GM12878 (cell line): ENCODE measurements at regions not wholly inside any gene's neighbourhood (a gene's known extent, or its start where the extent isn't known, plus 50 kb on each side); places are given as distances from the start of the nearest gene placed in this dataset.

Experiments
- ATAC-seq: fragments of 200-7000 bp; cut with Tn5 transposase; 3 replicates; pipeline ENCODE4 v1.9.1; 2020; ENCODE audit warnings: mild to moderate bottlenecking, moderate library complexity
- BruUV-seq: library from RNA; stranded (reverse); fragments of 400-500 nt; replicated peaks from 2 replicates; lab custom pipeline; 2021; lab: Mats Ljungman, UMichigan
- CTCF ChIA-PET: fragments of 300-600 bp; sonication (Branson Sonifier 250); formaldehyde crosslinking; extraction: SDS; loops from one replicate; lab custom pipeline; 2021; ENCODE audit warnings: inconsistent platforms; lab: Yijun Ruan, JAX
- POLR2A ChIA-PET: fragments of 350-600 bp; formaldehyde crosslinking; extraction: SDS; loops from one replicate; lab custom pipeline; 2021; ENCODE audit warnings: inconsistent platforms; lab: Charles Lee
- RAD21 ChIA-PET: fragments of 300-600 bp; sonication (Branson Sonifier 250); formaldehyde crosslinking; loops from one replicate; lab custom pipeline; 2023; ENCODE audit warnings: antibody characterized with exemption; ENCODE audit not compliant: unreplicated experiment; lab: Charles Lee
- SMC1A ChIA-PET: fragments of 300-600 bp; sonication (Branson Sonifier 250); formaldehyde crosslinking; loops from one replicate; lab custom pipeline; 2023; ENCODE audit not compliant: unreplicated experiment, uncharacterized antibody; lab: Charles Lee
- DNase-seq: peaks from one replicate; pipeline ENCODE4 v3.0.0-alpha.2; 2011; ENCODE audit warnings: low read depth, low spot score
- FAIRE-seq: peaks from 3 replicates; lab custom pipeline; 2011; peaks lifted over from hg19 to GRCh38; lab: Jason Lieb, UNC
- H2AFZ ChIP-seq: 2 replicates; pipeline ENCODE4 v1.6.0; 2011; ENCODE audit warnings: low read depth, low read length, control low read depth; ENCODE audit not compliant: control insufficient read depth
- H3K27ac ChIP-seq: 2 replicates; pipeline ENCODE4 v1.5.1; 2011; ENCODE audit warnings: control low read depth; ENCODE audit not compliant: control insufficient read depth, insufficient read depth
- H3K27me3 ChIP-seq, 2 experiments: replicated peaks in 1 of 2; 2 replicates each; pipeline versions ENCODE4 v1.6.0 to v1.6.1; 2011; ENCODE audit warnings: low read length in 1 of 2; ENCODE audit not compliant: control insufficient read depth in 2 of 2, insufficient read depth in 2 of 2
- H3K36me3 ChIP-seq, 2 experiments: 2 replicates each; pipeline ENCODE4 v1.5.1; 2011; ENCODE audit warnings: low read length in 1 of 2; ENCODE audit not compliant: control insufficient read depth in 2 of 2, insufficient read depth in 2 of 2
- H3K4me1 ChIP-seq: 2 replicates; pipeline ENCODE4 v1.6.1; 2011; ENCODE audit warnings: mild to moderate bottlenecking, low read length, moderate library complexity, mixed read lengths; ENCODE audit not compliant: control insufficient read depth, insufficient read depth
- H3K4me2 ChIP-seq: 2 replicates; pipeline ENCODE4 v1.6.0; 2011; ENCODE audit warnings: control low read depth; ENCODE audit not compliant: control insufficient read depth, insufficient read depth
- H3K4me3 ChIP-seq: fragments of 200-600 bp; sonication (generic); 2 replicates; pipeline ENCODE4 v1.5.1; 2016
- H3K79me2 ChIP-seq: 2 replicates; pipeline ENCODE4 v1.6.0; 2011; ENCODE audit warnings: low read length; ENCODE audit not compliant: control insufficient read depth, insufficient read depth
- H3K9ac ChIP-seq: 2 replicates; pipeline ENCODE4 v1.8.0; 2011; ENCODE audit warnings: low read length, control low read depth, mixed read lengths; ENCODE audit not compliant: control insufficient read depth, insufficient read depth
- H3K9me3 ChIP-seq: replicated peaks from 3 replicates; pipeline ENCODE4 v1.5.1; 2011; ENCODE audit warnings: mild to moderate bottlenecking, low read length; ENCODE audit not compliant: control insufficient read depth, insufficient read depth
- H4K20me1 ChIP-seq: 2 replicates; pipeline ENCODE4 v1.6.0; 2011; ENCODE audit not compliant: control insufficient read depth, insufficient read depth
- CHD4 ChIP-seq: fragments of 200-600 bp; sonication (generic); IDR thresholded peaks from 2 replicates; pipeline ENCODE4 v1.6.1; 2016; ENCODE audit warnings: mild to moderate bottlenecking
- E2F4 ChIP-seq: IDR thresholded peaks from 2 replicates; pipeline ENCODE4 v1.6.1; 2012; ENCODE audit warnings: low read depth, low read length, improper control_type of control experiment
- HCFC1 ChIP-seq: fragments of 150-350 bp; IDR thresholded peaks from 2 replicates; pipeline ENCODE4 v1.6.1; 2014; ENCODE audit warnings: low read length
- HDAC2 ChIP-seq: fragments of 200-600 bp; sonication (generic); IDR thresholded peaks from 2 replicates; pipeline ENCODE4 v1.6.1; 2017
- HSF1 ChIP-seq: fragments of 150-350 bp; IDR thresholded peaks from 2 replicates; pipeline ENCODE4 v1.6.1; 2014; ENCODE audit warnings: mild to moderate bottlenecking, low read depth, low read length
- KLF5 ChIP-seq: fragments of 450-650 bp; IDR thresholded peaks from 2 replicates; pipeline ENCODE4 v1.6.1; 2014; ENCODE audit warnings: mild to moderate bottlenecking; ENCODE audit not compliant: partially characterized antibody
- MTA2 ChIP-seq: fragments of 450-650 bp; IDR thresholded peaks from 2 replicates; pipeline ENCODE4 v1.6.1; 2016; ENCODE audit warnings: low read depth, mild to moderate bottlenecking, moderate library complexity
- RUNX3 ChIP-seq: IDR thresholded peaks from 2 replicates; pipeline ENCODE4 v1.6.1; 2012; ENCODE audit warnings: low read length, inconsistent platforms
- ZNF592 ChIP-seq: fragments of 450-650 bp; IDR thresholded peaks from 2 replicates; pipeline ENCODE4 v1.6.1; 2017; ENCODE audit warnings: mild to moderate bottlenecking, moderate library complexity
- WGBS: methylation state at CpG from one replicate; pipeline ENCODE4 v1.1.6; 2016; ENCODE audit warnings: low lambda C conversion rate; ENCODE audit not compliant: insufficient replicate concordance, insufficient coverage; ENCODE audit errors: missing lambda C conversion rate; 5-methylcytosine and 5-hydroxymethylcytosine counted together
- in situ Hi-C: fragments of 300-500 bp; cut with MboI; formaldehyde crosslinking; loops from 9 replicates; pipeline ENCODE4 v1.14.3; 2018; ENCODE audit warnings: mixed read lengths
- intact Hi-C: fragments of 100-400 bp; cut with micrococcal nuclease; formaldehyde crosslinking; loops from one replicate; pipeline ENCODE4 v1.14.2; 2022; ENCODE audit not compliant: unreplicated experiment
- TF ChIP-seq, protein P1 (sequence below): IDR thresholded peaks from 2 replicates; pipeline ENCODE4 v1.6.1; 2011; ENCODE audit warnings: low read depth, low read length, improper control_type of control experiment, borderline replicate concordance

- ChIA-PET SMC1A (no interaction called here), CTCF (no interaction called here), RAD21 (no interaction called here), POLR2A (no interaction called here)
- TF ChIP-seq ZNF592 (no peak), HDAC2 (no peak), HCFC1 (no peak), CHD4 (no peak), E2F4 (no peak), HSF1 (no peak), MTA2 (no peak), RUNX3 (no peak), KLF5 (no peak)
- TF ChIP-seq, protein P1, sequence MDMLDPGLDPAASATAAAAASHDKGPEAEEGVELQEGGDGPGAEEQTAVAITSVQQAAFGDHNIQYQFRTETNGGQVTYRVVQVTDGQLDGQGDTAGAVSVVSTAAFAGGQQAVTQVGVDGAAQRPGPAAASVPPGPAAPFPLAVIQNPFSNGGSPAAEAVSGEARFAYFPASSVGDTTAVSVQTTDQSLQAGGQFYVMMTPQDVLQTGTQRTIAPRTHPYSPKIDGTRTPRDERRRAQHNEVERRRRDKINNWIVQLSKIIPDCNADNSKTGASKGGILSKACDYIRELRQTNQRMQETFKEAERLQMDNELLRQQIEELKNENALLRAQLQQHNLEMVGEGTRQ, result no peak
- no peak for FAIRE-seq
- no peak for DNase-seq
- H3K79me2 ChIP-seq, result no peaks in the 10 kb centered on the region
- H3K4me1 ChIP-seq, result no peaks in the 10 kb centered on the region
- H2AFZ ChIP-seq, result no peak overlapping the region
- H3K9me3 ChIP-seq, result no peaks in the 10 kb centered on the region
- no peak overlapping the region for H3K4me2 ChIP-seq
- no peak overlapping the region for H3K4me3 ChIP-seq
- H3K36me3 ChIP-seq, result no peaks in the 10 kb centered on the region
- no peaks in the 10 kb centered on the region; a peak in 1 of 4 replicates for H3K27me3 ChIP-seq
- in situ Hi-C loops, result no loop called here
- no peaks in the 10 kb centered on the region for H4K20me1 ChIP-seq
- WGBS, result 61% methylated on average over 3 of the region's 3 CpGs
- no peak overlapping the region for H3K27ac ChIP-seq
- H3K9ac ChIP-seq, result no peak overlapping the region
- no peak for ATAC-seq
- intact Hi-C loops, result loop anchor here (2.0 kb wide), 1 partner anchor 20 kb away; no protein-coding TSS in a partner anchor
- no TSS peak for BruUV-seq
Observed at GRCh38 chr1:94310570-94311270, 73.3 kb upstream of the ARHGAP29 start.
